GM19328 (cell line): ENCODE measurements at regions not wholly inside any gene's neighbourhood (a gene's known extent, or its start where the extent isn't known, plus 50 kb on each side); places are given as distances from the start of the nearest gene placed in this dataset.

Experiments used
- ATAC-seq: cut with Tn5 transposase; IDR thresholded peaks from one replicate; pipeline ENCODE4 v1.9.1; 2021; ENCODE audit warnings: mild to moderate bottlenecking, moderate library complexity; ENCODE audit not compliant: unreplicated experiment

- no peak for ATAC-seq
Observed at GRCh38 chr1:48164571-48164970, 57.9 kb upstream of the SLC5A9 start.

GRCh38 chr1:48160486-48161132, 61.9 kb upstream of the SLC5A9 start:
- ATAC-seq = no peak

GRCh38 chr1:48139275-48139674, 83.2 kb upstream of the SLC5A9 start:
- ATAC-seq = no peak

- no peak for ATAC-seq
Observed at GRCh38 chr1:48127735-48128685, 94.5 kb upstream of the SLC5A9 start.

GRCh38 chr1:48123647-48124046, 98.9 kb upstream of the SLC5A9 start:
- no peak for ATAC-seq

- no peak for ATAC-seq
Observed at GRCh38 chr1:48121955-48122354, 100.6 kb upstream of the SLC5A9 start.

GRCh38 chr1:48120621-48121020, 101.9 kb upstream of the SLC5A9 start:
- no peak for ATAC-seq

- ATAC-seq = no peak
Observed at GRCh38 chr1:48115835-48116234, 106.7 kb upstream of the SLC5A9 start.

GRCh38 chr1:48114596-48115382, 107.7 kb upstream of the SLC5A9 start:
- no peak for ATAC-seq

- no peak for ATAC-seq
Observed at GRCh38 chr1:48109390-48110013, 112.3 kb upstream of the TRABD2B start.

- ATAC-seq = no peak
Observed at GRCh38 chr1:48107516-48107915, 110.3 kb upstream of the TRABD2B start.

- no peak for ATAC-seq
Observed at GRCh38 chr1:48106049-48106448, 108.9 kb upstream of the TRABD2B start.

GRCh38 chr1:48105165-48105564, 108.0 kb upstream of the TRABD2B start:
- ATAC-seq = no peak

GRCh38 chr1:48103495-48103894, 106.3 kb upstream of the TRABD2B start:
- ATAC-seq = no peak

GRCh38 chr1:48102766-48103165, 105.6 kb upstream of the TRABD2B start:
- ATAC-seq = no peak

GRCh38 chr1:48099072-48099773, 102.0 kb upstream of the TRABD2B start:
- ATAC-seq = no peak

- ATAC-seq = peak; percentile 94
Observed at GRCh38 chr1:48093696-48094528, 96.7 kb upstream of the TRABD2B start.

- no peak for ATAC-seq
Observed at GRCh38 chr1:48093147-48093546, 96.0 kb upstream of the TRABD2B start.

GRCh38 chr1:48092401-48092800, 95.2 kb upstream of the TRABD2B start:
- no peak for ATAC-seq
